Upper lobe of left lung (tissue), 6 donors: ENCODE measurements at regions not wholly inside any gene's neighbourhood (a gene's known extent, or its start where the extent isn't known, plus 50 kb on each side); places are given as distances from the start of the nearest gene placed in this dataset.

ENCODE experiments used
- ATAC-seq, 2 donors: fragments of 200-7000 bp; cut with Tn5 transposase; one replicate each; pipeline ENCODE4 v1.9.1; 2022; ENCODE audit warnings: mild to moderate bottlenecking in 2 of 2, moderate library complexity in 2 of 2; ENCODE audit not compliant: low FRiP score in 2 of 2
- DNase-seq, 2 donors: peaks; one replicate each; pipeline ENCODE4 v3.0.0-alpha.2; 2019 to 2020
- H3K27ac ChIP-seq, 4 donors: fragments of 200-600 bp; sonication (generic); one replicate each; pipeline ENCODE4 v1.5.1; 2016 to 2019
- H3K27me3 ChIP-seq, 4 donors: fragments of 200-600 bp; sonication (generic); one replicate each; pipeline ENCODE4 v1.5.1; 2017 to 2019
- H3K36me3 ChIP-seq, 4 donors: fragments of 200-600 bp; sonication (generic); one replicate each; pipeline ENCODE4 v1.5.1; 2016 to 2019
- H3K4me1 ChIP-seq, 4 donors: fragments of 200-600 bp; sonication (generic); one replicate each; pipeline ENCODE4 v1.5.1; 2018 to 2019
- H3K4me3 ChIP-seq, 4 donors: fragments of 200-600 bp; sonication (generic); one replicate each; pipeline ENCODE4 v1.5.1; 2017 to 2019; ENCODE audit warnings: mild to moderate bottlenecking in 2 of 4, moderate library complexity in 1 of 4
- H3K9me3 ChIP-seq, 4 donors: fragments of 200-600 bp; sonication (generic); one replicate each; pipeline ENCODE4 v1.5.1; 2018 to 2019
- CTCF ChIP-seq, 6 experiments: fragments of 450-650 bp in 4 of 6; fragments of 200-600 bp in 2 of 6; sonication (generic) in 2 of 6; IDR thresholded peaks; one replicate each; pipeline ENCODE4 v1.5.1; 2016 to 2019; ENCODE audit warnings: antibody characterized with exemption in 6 of 6
- EP300 ChIP-seq, 4 donors: sonication (generic); formaldehyde crosslinking; IDR thresholded peaks; one replicate each; pipeline ENCODE4 v1.5.1; 2017; ENCODE audit warnings: antibody characterized with exemption in 4 of 4, control low read depth in 2 of 4
- POLR2A ChIP-seq, 4 donors: fragments of 450-650 bp; IDR thresholded peaks; one replicate each; pipeline ENCODE4 v1.5.1; 2016 to 2017; ENCODE audit warnings: antibody characterized with exemption in 4 of 4, mild to moderate bottlenecking in 2 of 4
- POLR2AphosphoS5 ChIP-seq, 2 donors: sonication (generic); formaldehyde crosslinking; IDR thresholded peaks; one replicate each; pipeline ENCODE4 v1.5.1; 2017; ENCODE audit warnings: antibody characterized with exemption in 2 of 2
- WGBS, 2 donors: methylation state at CpG; one replicate each; pipeline ENCODE4 v1.1.5; 2017 to 2018; 5-methylcytosine and 5-hydroxymethylcytosine counted together
- donor health status: DM: no; HTN: no; CAD: no; lungs with moderate emphysema.
- donor health status: DM: no; HTN: yes; CAD: no; lungs with severe emphysema.

- Histone ChIP-seq H3K36me3 (no peaks in the 10 kb centered on the region), H3K27ac (no peak overlapping the region), H3K4me1 (no peaks in the 10 kb centered on the region), H3K9me3 (no peaks in the 10 kb centered on the region), H3K27me3 (no peaks in the 10 kb centered on the region), H3K4me3 (no peak overlapping the region)
- ATAC-seq (no peak), DNase-seq (no peak)
- TF ChIP-seq CTCF (IDR thresholded peaks at IDR 0.05), result peak in 5 of 6 experiments; percentile 20 to 52 (median 22)
- no peak for TF ChIP-seq EP300 (IDR thresholded peaks at IDR 0.05)
- 43 to 44% methylated on average over 5 of the region's 5 CpGs for WGBS, 2 donors
Measured at GRCh38 chr18:30280861-30281470, 761.6 kb downstream of the DSC3 start.

- Histone ChIP-seq H3K4me3 (no peak overlapping the region), H3K27me3 (no peaks in the 10 kb centered on the region)
- TF ChIP-seq CTCF (IDR thresholded peaks at IDR 0.05) (no peak), POLR2A (IDR thresholded peaks at IDR 0.05) (no peak), POLR2AphosphoS5 (IDR thresholded peaks at IDR 0.05) (no peak), EP300 (IDR thresholded peaks at IDR 0.05) (no peak)
Measured at GRCh38 chr18:30280186-30280585, 762.4 kb downstream of the DSC3 start.

GRCh38 chr18:30277676-30278075 lies 764.9 kb downstream of the DSC3 start:
- no peak for TF ChIP-seq EP300 (IDR thresholded peaks at IDR 0.05)
- TF ChIP-seq POLR2AphosphoS5 (IDR thresholded peaks at IDR 0.05), result no peak
- no peak for TF ChIP-seq POLR2A (IDR thresholded peaks at IDR 0.05)
- TF ChIP-seq CTCF (IDR thresholded peaks at IDR 0.05), result no peak
- H3K9me3 ChIP-seq, result no peaks in the 10 kb centered on the region
- ATAC-seq, result no peak
- H3K36me3 ChIP-seq, result no peaks in the 10 kb centered on the region
- no peaks in the 10 kb centered on the region for H3K4me1 ChIP-seq
- no peaks in the 10 kb centered on the region for H3K27me3 ChIP-seq
- H3K27ac ChIP-seq, result no peak overlapping the region
- no peak overlapping the region for H3K4me3 ChIP-seq
- DNase-seq, result no peak
- WGBS, 2 donors, result 75 to 76% methylated on average over 1 of the region's 1 CpG

More at GRCh38 chr18:30280186-30280585, 762.4 kb downstream of the DSC3 start:
- H3K4me1 ChIP-seq, result no peaks in the 10 kb centered on the region
- no peaks in the 10 kb centered on the region for H3K36me3 ChIP-seq
- DNase-seq (no peak), ATAC-seq (no peak)
- H3K27ac ChIP-seq, result no peak overlapping the region
- no peaks in the 10 kb centered on the region for H3K9me3 ChIP-seq

- H3K27ac ChIP-seq, result no peak overlapping the region
- H3K27me3 ChIP-seq, result no peaks in the 10 kb centered on the region
- TF ChIP-seq EP300 (IDR thresholded peaks at IDR 0.05) (no peak), POLR2AphosphoS5 (IDR thresholded peaks at IDR 0.05) (no peak)
- no peak for DNase-seq
- no peak for ATAC-seq
- H3K36me3 ChIP-seq, result no peaks in the 10 kb centered on the region
- no peaks in the 10 kb centered on the region for H3K9me3 ChIP-seq
- H3K4me1 ChIP-seq, result no peaks in the 10 kb centered on the region
- H3K4me3 ChIP-seq, result no peak overlapping the region
- 75 to 79% methylated on average over 3 of the region's 3 CpGs for WGBS, 2 donors
Measured at GRCh38 chr18:30271716-30272115, 770.8 kb downstream of the DSC3 start.

- no peaks in the 10 kb centered on the region for H3K36me3 ChIP-seq
- no peaks in the 10 kb centered on the region for H3K27me3 ChIP-seq
- no peaks in the 10 kb centered on the region for H3K4me1 ChIP-seq
- ATAC-seq (no peak), DNase-seq (no peak)
- no peak overlapping the region for H3K27ac ChIP-seq
- H3K9me3 ChIP-seq, result no peaks in the 10 kb centered on the region
- 59 to 61% methylated on average over 3 of the region's 3 CpGs for WGBS, 2 donors
- no peak overlapping the region for H3K4me3 ChIP-seq
- TF ChIP-seq POLR2AphosphoS5 (IDR thresholded peaks at IDR 0.05), result no peak
- no peak for TF ChIP-seq EP300 (IDR thresholded peaks at IDR 0.05)
- no peak for TF ChIP-seq CTCF (IDR thresholded peaks at IDR 0.05)
- no peak for TF ChIP-seq POLR2A (IDR thresholded peaks at IDR 0.05)
Measured at GRCh38 chr18:30265190-30265589, 777.4 kb downstream of the DSC3 start.
